GM21825 (cell line): ENCODE measurements at regions not wholly inside any gene's neighbourhood (a gene's known extent, or its start where the extent isn't known, plus 50 kb on each side); places are given as distances from the start of the nearest gene placed in this dataset.
"Not testable (repeated sequence)": the region's sequence is repeated elsewhere in the genome, so short reads cannot be mapped to it uniquely, and the experiment has no call there.

ENCODE experiments used
- ATAC-seq: cut with Tn5 transposase; IDR thresholded peaks from one replicate; pipeline ENCODE4 v1.9.1; 2021; ENCODE audit warnings: mild to moderate bottlenecking, moderate library complexity; ENCODE audit not compliant: unreplicated experiment

- no peak for ATAC-seq
These were observed 967.2 kb downstream of the RPA4 start for GRCh38 chrX:97850911-97851310.

- ATAC-seq, result no peak
These were observed 970.4 kb downstream of the RPA4 start for GRCh38 chrX:97854086-97854485.

- ATAC-seq, result no peak
These were observed 974.9 kb downstream of the RPA4 start for GRCh38 chrX:97858592-97858991.

- no peak for ATAC-seq
These were observed 976.5 kb downstream of the RPA4 start for GRCh38 chrX:97860226-97860625.

GRCh38 chrX:97863261-97863660, 979.6 kb downstream of the RPA4 start:
- no peak for ATAC-seq

GRCh38 chrX:97867266-97867665, 983.6 kb downstream of the RPA4 start:
- ATAC-seq, result no peak

GRCh38 chrX:97876697-97877407, 993.1 kb downstream of the RPA4 start:
- ATAC-seq, result no peak

GRCh38 chrX:97882306-97882705, 998.6 kb downstream of the RPA4 start:
- ATAC-seq, result no peak

- no peak for ATAC-seq
These were observed 1012.0 kb downstream of the RPA4 start for GRCh38 chrX:97895751-97896150.

- ATAC-seq, result no peak
These were observed 1014.3 kb downstream of the RPA4 start for GRCh38 chrX:97897998-97898397.

- no peak for ATAC-seq
These were observed 1015.1 kb downstream of the RPA4 start for GRCh38 chrX:97898798-97899197.

- no peak for ATAC-seq
These were observed 1024.1 kb downstream of the RPA4 start for GRCh38 chrX:97907791-97908190.

GRCh38 chrX:97909245-97909644, 1025.5 kb downstream of the RPA4 start:
- peak; percentile 94 for ATAC-seq

GRCh38 chrX:97915390-97915789, 1031.7 kb downstream of the RPA4 start:
- not testable (repeated sequence) for ATAC-seq

- not testable (repeated sequence) for ATAC-seq
These were observed 1037.5 kb downstream of the RPA4 start for GRCh38 chrX:97921223-97921622.

GRCh38 chrX:97931586-97931985, 1047.9 kb downstream of the RPA4 start:
- ATAC-seq, result no peak

- ATAC-seq, result no peak
These were observed 1052.6 kb downstream of the RPA4 start for GRCh38 chrX:97936296-97936695.

- no peak for ATAC-seq
These were observed 1055.0 kb downstream of the RPA4 start for GRCh38 chrX:97938706-97939105.

GRCh38 chrX:97968376-97969163, 1084.9 kb downstream of the RPA4 start:
- ATAC-seq, result no peak

GRCh38 chrX:97984641-97985040, 1100.9 kb downstream of the RPA4 start:
- no peak for ATAC-seq

- no peak for ATAC-seq
These were observed 1101.4 kb downstream of the RPA4 start for GRCh38 chrX:97985096-97985495.

- no peak for ATAC-seq
These were observed 1104.3 kb downstream of the RPA4 start for GRCh38 chrX:97987979-97988378.
